Liver (tissue), 8 donors: ENCODE measurements at regions not wholly inside any gene's neighbourhood (a gene's known extent, or its start where the extent isn't known, plus 50 kb on each side); places are given as distances from the start of the nearest gene placed in this dataset.
"Not testable (repeated sequence)": the region's sequence is repeated elsewhere in the genome, so short reads cannot be mapped to it uniquely, and the experiment has no call there.

Source experiments
- DNase-seq: peaks from one replicate; pipeline ENCODE4 v3.0.0-alpha.2; 2017; ENCODE audit warnings: low spot score
- H3K27ac ChIP-seq, 2 donors: one replicate each; pipeline ENCODE4 v1.7.0; 2013; ENCODE audit warnings: inconsistent platforms in 2 of 2, low read length in 2 of 2, control low read depth in 1 of 2, low read depth in 1 of 2, mild to moderate bottlenecking in 1 of 2
- H3K27me3 ChIP-seq, 4 donors: one replicate each; pipeline versions ENCODE4 v1.6.1 to v1.7.0; 2013; ENCODE audit warnings: low read length in 3 of 4, inconsistent platforms in 1 of 4, mild to moderate bottlenecking in 1 of 4, moderate library complexity in 1 of 4; ENCODE audit not compliant: control insufficient read depth in 4 of 4, insufficient read depth in 4 of 4
- H3K36me3 ChIP-seq, 4 donors: one replicate each; pipeline versions ENCODE4 v1.6.1 to v1.7.0; 2013; ENCODE audit warnings: low read length in 3 of 4, mild to moderate bottlenecking in 3 of 4, low read depth in 1 of 4, moderate library complexity in 1 of 4; ENCODE audit not compliant: control insufficient read depth in 4 of 4, insufficient read depth in 3 of 4
- H3K4me1 ChIP-seq, 4 donors: one replicate each; pipeline versions ENCODE4 v1.6.1 to v1.7.0; 2013; ENCODE audit warnings: low read length in 3 of 4, mild to moderate bottlenecking in 3 of 4, moderate library complexity in 1 of 4; ENCODE audit not compliant: control insufficient read depth in 4 of 4, insufficient read depth in 4 of 4
- H3K4me3 ChIP-seq, 3 donors: one replicate each; pipeline versions ENCODE4 v1.6.1 to v1.7.0; 2013; ENCODE audit warnings: low read length in 3 of 3, control low read depth in 1 of 3, low read depth in 1 of 3, mild to moderate bottlenecking in 1 of 3
- H3K9ac ChIP-seq, 2 donors: one replicate each; pipeline ENCODE4 v1.7.0; 2013; ENCODE audit warnings: low read length in 2 of 2, mild to moderate bottlenecking in 2 of 2, moderate library complexity in 2 of 2, control low read depth in 1 of 2, low read depth in 1 of 2
- H3K9me3 ChIP-seq, 4 donors: one replicate each; pipeline versions ENCODE4 v1.6.1 to v1.7.0; 2013; ENCODE audit warnings: low read length in 3 of 4; ENCODE audit not compliant: control insufficient read depth in 4 of 4
- CTCF ChIP-seq: fragments of 150-350 bp; IDR thresholded peaks from 2 replicates; pipeline ENCODE4 v1.5.1; 2017; ENCODE audit warnings: improper control_type of control experiment, low read depth, low read length; ENCODE audit not compliant: missing input control
- RAD21 ChIP-seq, 2 donors: IDR thresholded peaks; 2 replicates each; pipeline ENCODE4 v1.6.1; 2016; ENCODE audit warnings: antibody characterized with exemption in 2 of 2, mild to moderate bottlenecking in 2 of 2
- WGBS: extraction: QIAGEN DNeasy Blood & Tissue Kit; methylation state at CpG from one replicate; pipeline ENCODE4 v1.1.7; 2013; 5-methylcytosine and 5-hydroxymethylcytosine counted together
- donor health status: healthy.
- donor health status: healthy.
- donor health status: healthy.
- donor health status: healthy.
- donor health status: healthy.

- not testable (repeated sequence) for H3K4me3 ChIP-seq, H3K27ac ChIP-seq, DNase-seq, H3K4me1 ChIP-seq, H3K9ac ChIP-seq, H3K27me3 ChIP-seq, H3K9me3 ChIP-seq, H3K36me3 ChIP-seq
- 7% methylated on average over 39 of the region's 62 CpGs for WGBS
Observed at GRCh38 chr1:143905214-143906179, 66.3 kb downstream of the FAM72C start.

- not testable (repeated sequence) for H3K36me3 ChIP-seq, H3K27ac ChIP-seq, H3K27me3 ChIP-seq, H3K9ac ChIP-seq, H3K4me1 ChIP-seq, H3K9me3 ChIP-seq, DNase-seq, H3K4me3 ChIP-seq
- 4% methylated on average over 8 of the region's 12 CpGs for WGBS
Observed at GRCh38 chr1:143904622-143904979, 67.2 kb downstream of the FAM72C start.

- H3K4me1 ChIP-seq, H3K27ac ChIP-seq, H3K9ac ChIP-seq, H3K4me3 ChIP-seq, H3K36me3 ChIP-seq, H3K27me3 ChIP-seq, DNase-seq, H3K9me3 ChIP-seq: not testable (repeated sequence)
- WGBS: 16% methylated on average over 38 of the region's 48 CpGs
Observed at GRCh38 chr1:143903899-143904621, 67.7 kb downstream of the FAM72C start.

- H3K27ac ChIP-seq, H3K27me3 ChIP-seq, H3K9ac ChIP-seq, H3K36me3 ChIP-seq, H3K9me3 ChIP-seq, DNase-seq, H3K4me1 ChIP-seq, H3K4me3 ChIP-seq: not testable (repeated sequence)
- WGBS: no CpG with 5 or more reads among the region's 1 CpG
Observed at GRCh38 chr1:143896377-143896776, 75.4 kb downstream of the FAM72C start.

- H3K27ac ChIP-seq, H3K9ac ChIP-seq, H3K4me3 ChIP-seq, H3K9me3 ChIP-seq, H3K4me1 ChIP-seq, H3K27me3 ChIP-seq, H3K36me3 ChIP-seq: not testable (repeated sequence)
- DNase-seq: peak; percentile 34
- peak in 1 of 2 donors; percentile 34 for TF ChIP-seq RAD21 (IDR thresholded peaks at IDR 0.05)
- TF ChIP-seq CTCF: peak; percentile 35
- WGBS: 2% methylated on average over 24 of the region's 53 CpGs
Observed at GRCh38 chr1:143884932-143885574, 86.7 kb downstream of the FAM72C start.
